OCI-LY7 (cell line): ENCODE measurements at regions not wholly inside any gene's neighbourhood (a gene's known extent, or its start where the extent isn't known, plus 50 kb on each side); places are given as distances from the start of the nearest gene placed in this dataset.

Experiments
- BruUV-seq: library from RNA; stranded (reverse); fragments of 400-500 nt; replicated peaks from 2 replicates; lab custom pipeline; 2021; lab: Mats Ljungman, UMichigan
- CTCF ChIA-PET: fragments of 300-600 bp; sonication (Branson Sonifier 250); formaldehyde crosslinking; loops from one replicate; lab custom pipeline; 2022; ENCODE audit warnings: antibody characterized with exemption; ENCODE audit not compliant: unreplicated experiment; lab: Charles Lee
- POLR2A ChIA-PET: fragments of 300-600 bp; sonication (Branson Sonifier 250); formaldehyde crosslinking; loops from one replicate; lab custom pipeline; 2022; ENCODE audit warnings: antibody characterized with exemption; lab: Charles Lee
- DNase-seq: peaks from one replicate; pipeline ENCODE4 v3.0.0-alpha.2; 2015; ENCODE audit warnings: low spot score
- H2AFZ ChIP-seq: fragments of 200-600 bp; sonication (generic), shearing (Covaris generic); 2 replicates; pipeline ENCODE4 v1.6.1; 2014; ENCODE audit warnings: mild to moderate bottlenecking, antibody characterized with exemption, low read length, moderate library complexity
- H3K27ac ChIP-seq: fragments of 200-600 bp; sonication (generic); 2 replicates; pipeline ENCODE4 v1.5.1; 2014; ENCODE audit warnings: mixed run types, low read depth, mild to moderate bottlenecking, moderate library complexity, low read length, inconsistent platforms; ENCODE audit not compliant: poor library complexity, severe bottlenecking
- H3K36me3 ChIP-seq: fragments of 200-600 bp; sonication (generic); 2 replicates; pipeline ENCODE4 v1.6.1; 2014; ENCODE audit warnings: mild to moderate bottlenecking, antibody characterized with exemption, low read length, moderate library complexity, mixed read lengths; ENCODE audit not compliant: insufficient read depth
- H3K4me1 ChIP-seq: fragments of 200-600 bp; sonication (generic); 2 replicates; pipeline ENCODE4 v1.5.1; 2014; ENCODE audit warnings: mild to moderate bottlenecking, low read length; ENCODE audit not compliant: insufficient read depth, poor library complexity, severe bottlenecking
- H3K4me2 ChIP-seq: fragments of 200-600 bp; sonication (generic); 2 replicates; pipeline ENCODE4 v1.6.1; 2014; ENCODE audit warnings: mild to moderate bottlenecking, low read length
- H3K4me3 ChIP-seq: fragments of 200-600 bp; sonication (generic); 2 replicates; pipeline ENCODE4 v1.5.1; 2014; ENCODE audit warnings: mild to moderate bottlenecking, low read depth, low read length; ENCODE audit not compliant: poor library complexity, severe bottlenecking
- H3K79me2 ChIP-seq: fragments of 200-600 bp; sonication (generic); 2 replicates; pipeline ENCODE4 v1.6.1; 2016; ENCODE audit warnings: low read depth, mild to moderate bottlenecking, low read length, moderate library complexity, mixed read lengths; ENCODE audit not compliant: insufficient read depth
- H3K9me2 ChIP-seq: fragments of 200-600 bp; sonication (generic); 2 replicates; pipeline ENCODE4 v1.6.1; 2016; ENCODE audit warnings: mild to moderate bottlenecking, low read length, mixed read lengths; ENCODE audit not compliant: insufficient read depth
- H3K9me3 ChIP-seq: fragments of 200-600 bp; sonication (generic); 2 replicates; pipeline ENCODE4 v1.6.1; 2014; ENCODE audit warnings: mild to moderate bottlenecking, mixed run types, low read length, mixed read lengths
- H4K20me1 ChIP-seq: fragments of 200-600 bp; sonication (generic); 2 replicates; pipeline ENCODE4 v1.6.1; 2014; ENCODE audit warnings: mild to moderate bottlenecking, antibody characterized with exemption, low read length, moderate library complexity, mixed read lengths; ENCODE audit not compliant: insufficient read depth
- EZH2phosphoT487 ChIP-seq: fragments of 200-600 bp; sonication (generic); IDR thresholded peaks from 2 replicates; pipeline ENCODE4 v1.6.1; 2018; ENCODE audit warnings: low read depth, borderline replicate concordance, mild to moderate bottlenecking, mixed run types, antibody characterized with exemption, low read length, moderate library complexity, mixed read lengths
- intact Hi-C: fragments of 100-400 bp; cut with micrococcal nuclease; formaldehyde crosslinking; loops from one replicate; pipeline ENCODE4 v1.10.0; 2022; ENCODE audit not compliant: unreplicated experiment
- TF ChIP-seq, protein P1 (sequence below): fragments of 200-600 bp; sonication (generic); conservative IDR thresholded peaks from 2 replicates; pipeline ENCODE4 v1.5.1; 2014; ENCODE audit warnings: mild to moderate bottlenecking, antibody characterized with exemption, low read length, moderate library complexity, mixed read lengths

DNA sequence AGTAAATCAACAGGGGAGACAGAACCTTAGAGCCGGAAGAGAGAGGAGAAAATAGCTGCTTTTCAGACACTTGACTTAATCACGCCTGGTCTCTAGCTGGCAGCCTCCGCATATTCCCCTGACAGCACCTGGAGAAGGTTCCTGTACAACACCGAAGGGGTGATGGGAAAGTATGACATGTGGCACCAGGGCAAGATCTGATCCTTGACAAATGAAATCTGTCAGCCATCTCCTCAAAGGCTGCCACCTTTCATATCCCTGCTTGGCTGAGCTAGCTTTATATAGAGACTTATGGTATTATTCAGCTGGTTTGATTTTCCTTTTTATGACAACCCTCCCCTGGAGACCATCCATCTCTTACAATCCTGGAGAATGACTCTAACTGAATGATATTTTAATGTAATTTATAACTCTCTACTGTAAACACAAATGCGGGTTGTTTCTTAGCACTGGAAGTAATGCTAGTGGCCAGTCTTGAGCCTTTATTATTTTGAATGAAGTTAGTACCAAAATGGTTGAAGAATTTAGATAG lies 1205.3 kb upstream of the CDH8 start:
- CTCF ChIA-PET, result no interaction called here
- H3K9me2 ChIP-seq, result no peaks in the 10 kb centered on the region
- H3K36me3 ChIP-seq, result no peaks in the 10 kb centered on the region
- H3K4me3 ChIP-seq, result no peak overlapping the region
- intact Hi-C loops, result no loop called here
- no peaks in the 10 kb centered on the region for H3K9me3 ChIP-seq
- H4K20me1 ChIP-seq, result no peaks in the 10 kb centered on the region
- no peak for DNase-seq
- no peak overlapping the region for H3K4me2 ChIP-seq
- H3K4me1 ChIP-seq, result no peaks in the 10 kb centered on the region
- no peak overlapping the region for H3K27ac ChIP-seq
- BruUV-seq, result no TSS peak
- H3K79me2 ChIP-seq, result no peaks in the 10 kb centered on the region
- TF ChIP-seq EZH2phosphoT487, result no peak
- TF ChIP-seq, protein P1, sequence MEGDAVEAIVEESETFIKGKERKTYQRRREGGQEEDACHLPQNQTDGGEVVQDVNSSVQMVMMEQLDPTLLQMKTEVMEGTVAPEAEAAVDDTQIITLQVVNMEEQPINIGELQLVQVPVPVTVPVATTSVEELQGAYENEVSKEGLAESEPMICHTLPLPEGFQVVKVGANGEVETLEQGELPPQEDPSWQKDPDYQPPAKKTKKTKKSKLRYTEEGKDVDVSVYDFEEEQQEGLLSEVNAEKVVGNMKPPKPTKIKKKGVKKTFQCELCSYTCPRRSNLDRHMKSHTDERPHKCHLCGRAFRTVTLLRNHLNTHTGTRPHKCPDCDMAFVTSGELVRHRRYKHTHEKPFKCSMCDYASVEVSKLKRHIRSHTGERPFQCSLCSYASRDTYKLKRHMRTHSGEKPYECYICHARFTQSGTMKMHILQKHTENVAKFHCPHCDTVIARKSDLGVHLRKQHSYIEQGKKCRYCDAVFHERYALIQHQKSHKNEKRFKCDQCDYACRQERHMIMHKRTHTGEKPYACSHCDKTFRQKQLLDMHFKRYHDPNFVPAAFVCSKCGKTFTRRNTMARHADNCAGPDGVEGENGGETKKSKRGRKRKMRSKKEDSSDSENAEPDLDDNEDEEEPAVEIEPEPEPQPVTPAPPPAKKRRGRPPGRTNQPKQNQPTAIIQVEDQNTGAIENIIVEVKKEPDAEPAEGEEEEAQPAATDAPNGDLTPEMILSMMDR, result no peak
- H2AFZ ChIP-seq, result no peak overlapping the region
- POLR2A ChIA-PET, result no interaction called here

DNA sequence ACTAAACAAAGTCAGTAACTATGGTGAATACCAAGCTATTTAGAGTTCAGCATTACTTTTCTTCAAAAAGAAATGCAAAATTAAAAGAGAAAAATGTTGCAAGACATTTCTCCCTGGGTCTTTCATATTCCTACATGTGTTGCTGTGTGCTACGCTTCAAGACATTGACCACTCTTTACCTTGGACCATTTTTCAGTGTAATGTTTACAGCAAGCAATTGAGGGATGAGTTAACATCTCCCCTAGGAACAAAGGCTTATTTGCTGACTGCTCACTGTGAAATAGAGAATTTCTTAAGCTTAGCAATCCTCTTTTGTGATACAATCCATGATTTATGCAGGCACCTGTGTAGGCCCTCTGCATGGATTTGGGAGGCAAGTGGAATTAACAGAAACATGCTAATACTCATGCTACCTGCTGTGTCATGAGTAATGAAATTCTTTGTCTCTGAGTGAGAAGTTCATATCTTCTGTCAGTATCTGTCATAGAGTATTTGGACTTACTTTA lies 1202.9 kb upstream of the CDH8 start:
- TF ChIP-seq, protein P1, result no peak
- TF ChIP-seq EZH2phosphoT487, result no peak
- H3K79me2 ChIP-seq, result no peaks in the 10 kb centered on the region
- H3K36me3 ChIP-seq, result no peaks in the 10 kb centered on the region
- intact Hi-C loops, result no loop called here
- no peaks in the 10 kb centered on the region for H3K9me3 ChIP-seq
- CTCF ChIA-PET, result no interaction called here
- POLR2A ChIA-PET, result no interaction called here
- H2AFZ ChIP-seq, result no peak overlapping the region
- DNase-seq, result no peak
- H4K20me1 ChIP-seq, result no peaks in the 10 kb centered on the region
- no peak overlapping the region for H3K4me3 ChIP-seq
- no TSS peak for BruUV-seq
- H3K4me2 ChIP-seq, result no peak overlapping the region
- H3K4me1 ChIP-seq, result no peaks in the 10 kb centered on the region
- H3K27ac ChIP-seq, result no peak overlapping the region
- no peaks in the 10 kb centered on the region for H3K9me2 ChIP-seq

DNA sequence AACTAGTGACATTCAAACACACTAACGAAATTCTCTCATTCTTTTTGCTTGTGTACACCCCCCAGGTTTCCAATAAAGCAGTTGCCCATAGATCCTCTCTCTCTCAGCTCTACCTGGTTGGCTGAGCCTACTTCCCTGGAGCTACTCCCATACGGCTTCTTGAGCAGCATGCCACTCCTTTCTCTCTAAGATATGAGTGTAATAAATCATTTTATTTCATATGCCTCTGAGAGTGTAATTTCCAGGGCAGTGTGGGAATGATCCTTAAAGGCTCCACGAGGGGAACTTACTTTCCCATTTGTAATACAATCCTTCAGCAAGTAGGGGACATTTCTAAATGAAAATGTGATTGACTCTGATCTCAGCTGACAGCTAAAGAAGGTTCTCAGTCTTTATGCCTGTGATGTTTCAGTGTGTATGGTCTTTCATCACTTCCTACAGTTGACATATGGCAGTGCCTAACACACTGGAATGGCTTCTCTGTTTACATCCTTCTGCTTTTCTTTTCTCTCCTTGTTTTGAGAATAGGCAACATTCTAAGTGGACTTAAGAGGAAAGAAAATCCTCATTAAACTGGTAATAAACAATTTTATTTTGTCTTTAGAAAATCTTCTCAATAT lies 1194.3 kb upstream of the CDH8 start:
- no TSS peak for BruUV-seq
- H3K79me2 ChIP-seq, result no peaks in the 10 kb centered on the region
- no peak for DNase-seq
- TF ChIP-seq, protein P1, result no peak
- no peak for TF ChIP-seq EZH2phosphoT487
- no peaks in the 10 kb centered on the region for H3K36me3 ChIP-seq
- no peaks in the 10 kb centered on the region for H3K4me1 ChIP-seq
- ChIA-PET POLR2A (no interaction called here), CTCF (no interaction called here)
- no peak overlapping the region for H3K4me3 ChIP-seq
- no peaks in the 10 kb centered on the region for H4K20me1 ChIP-seq
- H3K9me3 ChIP-seq, result no peaks in the 10 kb centered on the region
- intact Hi-C loops, result no loop called here
- no peak overlapping the region for H3K4me2 ChIP-seq
- no peak overlapping the region for H3K27ac ChIP-seq
- H3K9me2 ChIP-seq, result no peaks in the 10 kb centered on the region
- H2AFZ ChIP-seq, result no peak overlapping the region
